Thyroid gland (tissue), 4 donors: ENCODE measurements at regions not wholly inside any gene's neighbourhood (a gene's known extent, or its start where the extent isn't known, plus 50 kb on each side); places are given as distances from the start of the nearest gene placed in this dataset.

Experiments used
- CTCF ChIP-seq, 6 experiments: fragments of 200-600 bp in 3 of 6; fragments of 450-650 bp in 3 of 6; sonication (generic) in 3 of 6; IDR thresholded peaks; one replicate each; pipeline ENCODE4 v1.5.1; 2016 to 2019; ENCODE audit warnings: antibody characterized with exemption in 6 of 6, mild to moderate bottlenecking in 2 of 6, inconsistent platforms in 1 of 6, moderate library complexity in 1 of 6
- POLR2A ChIP-seq, 2 donors: fragments of 450-650 bp; IDR thresholded peaks; one replicate each; pipeline ENCODE4 v1.6.1; 2017; ENCODE audit warnings: antibody characterized with exemption in 2 of 2, mild to moderate bottlenecking in 2 of 2, moderate library complexity in 1 of 2

- no peak for TF ChIP-seq POLR2A (IDR thresholded peaks at IDR 0.05)
- no peak for TF ChIP-seq CTCF (IDR thresholded peaks at IDR 0.05)
These were observed 404.3 kb downstream of the CDH26 start for GRCh38 chr20:60362531-60362930.
